Colonic mucosa (tissue), 4 donors: ENCODE measurements at regions not wholly inside any gene's neighbourhood (a gene's known extent, or its start where the extent isn't known, plus 50 kb on each side); places are given as distances from the start of the nearest gene placed in this dataset.

ENCODE experiments used
- DNase-seq: peaks from one replicate; pipeline ENCODE4 v3.0.0-alpha.2; 2020
- H3K27ac ChIP-seq: fragments of 200-600 bp; one replicate; pipeline ENCODE4 v1.8.0; 2021
- H3K27me3 ChIP-seq: fragments of 200-600 bp; one replicate; pipeline ENCODE4 v1.8.0; 2021
- H3K36me3 ChIP-seq: fragments of 200-600 bp; one replicate; pipeline ENCODE4 v1.8.0; 2021
- H3K4me1 ChIP-seq: fragments of 200-600 bp; one replicate; pipeline ENCODE4 v1.8.0; 2021; ENCODE audit warnings: mild to moderate bottlenecking
- H3K4me3 ChIP-seq: fragments of 200-600 bp; one replicate; pipeline ENCODE4 v1.8.0; 2021
- H3K9ac ChIP-seq, 2 donors: one replicate each; pipeline ENCODE4 v1.7.0; 2013; ENCODE audit warnings: control low read depth in 2 of 2, low read depth in 2 of 2, low read length in 2 of 2
- H3K9me3 ChIP-seq: fragments of 200-600 bp; one replicate; pipeline ENCODE4 v1.8.0; 2021
- CTCF ChIP-seq: fragments of 200-600 bp; IDR thresholded peaks from one replicate; pipeline ENCODE4 v1.8.0; 2022; ENCODE audit warnings: antibody characterized with exemption, mild to moderate bottlenecking
- intact Hi-C: fragments of 100-400 bp; cut with DNase I; formaldehyde crosslinking; loops from one replicate; pipeline ENCODE4 v1.14.1; 2022
- donor health status: healthy.
- donor health status: DM: no; HTN: no; CAD: no.
- donor health status: DM: no; HTN: no; CAD: no.

GRCh38 chr11:103584021-103584420 is 452.4 kb upstream of the DDI1 start:
- intact Hi-C loops, result no loop called here
- H3K9ac ChIP-seq, result no peak overlapping the region

GRCh38 chr11:103584720-103585119 is 451.7 kb upstream of the DDI1 start:
- Histone ChIP-seq H3K9me3 (no peaks in the 10 kb centered on the region), H3K27me3 (no peaks in the 10 kb centered on the region), H3K27ac (no peak overlapping the region), H3K4me1 (no peaks in the 10 kb centered on the region), H3K9ac (no peak overlapping the region), H3K36me3 (no peaks in the 10 kb centered on the region), H3K4me3 (no peak overlapping the region)
- no peak for DNase-seq
- no peak for TF ChIP-seq CTCF
- intact Hi-C loops, result no loop called here

More at GRCh38 chr11:103584021-103584420, 452.4 kb upstream of the DDI1 start:
- Histone ChIP-seq H3K27ac (no peak overlapping the region), H3K4me1 (no peaks in the 10 kb centered on the region), H3K36me3 (no peaks in the 10 kb centered on the region), H3K9me3 (no peaks in the 10 kb centered on the region), H3K4me3 (no peak overlapping the region), H3K27me3 (no peaks in the 10 kb centered on the region)
- no peak for DNase-seq
- TF ChIP-seq CTCF, result no peak

DNA sequence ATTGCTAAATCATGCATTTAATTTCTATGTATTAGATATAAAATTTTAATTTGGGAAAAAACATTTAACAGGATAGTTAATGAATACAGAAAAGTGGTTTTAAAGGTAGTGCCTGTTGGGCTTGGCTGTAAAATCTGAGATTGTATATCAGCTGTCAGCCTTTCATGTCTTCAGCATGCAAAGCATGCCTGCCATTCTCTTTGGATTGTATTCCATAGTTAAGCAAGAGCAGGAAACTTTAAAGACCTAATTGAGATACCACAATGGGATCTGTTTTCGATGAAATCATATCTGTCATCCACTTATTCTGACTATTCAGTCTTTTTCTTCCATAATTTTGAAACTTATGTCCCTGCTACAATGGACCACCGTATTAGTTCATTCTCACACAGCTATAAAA is 451.0 kb upstream of the DDI1 start:
- Histone ChIP-seq H3K9me3 (no peaks in the 10 kb centered on the region), H3K9ac (no peak overlapping the region), H3K4me3 (no peak overlapping the region), H3K4me1 (no peaks in the 10 kb centered on the region), H3K27me3 (no peaks in the 10 kb centered on the region), H3K27ac (no peak overlapping the region), H3K36me3 (no peaks in the 10 kb centered on the region)
- no peak for TF ChIP-seq CTCF
- no peak for DNase-seq
- intact Hi-C loops, result no loop called here

DNA sequence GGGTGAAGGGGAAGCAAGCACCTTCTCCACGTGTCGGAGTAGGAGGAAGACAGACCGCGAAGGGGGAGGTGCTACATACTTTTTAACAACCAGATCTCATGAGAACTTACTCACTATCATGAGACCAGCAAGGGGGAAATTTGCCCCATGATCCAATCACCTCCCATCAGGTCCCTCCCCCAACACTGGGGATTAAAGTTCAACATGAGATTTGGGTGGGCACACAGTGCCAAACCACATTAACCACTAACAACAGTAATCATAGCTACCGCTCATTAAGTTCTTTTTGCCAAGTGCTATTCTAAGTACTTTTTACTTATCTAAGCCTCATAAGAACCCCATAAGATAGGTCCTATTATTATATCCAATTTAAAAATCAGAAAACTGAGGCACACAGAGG is 450.5 kb upstream of the DDI1 start:
- Histone ChIP-seq H3K27me3 (no peaks in the 10 kb centered on the region), H3K9ac (no peak overlapping the region), H3K27ac (no peak overlapping the region), H3K4me3 (no peak overlapping the region), H3K4me1 (no peaks in the 10 kb centered on the region), H3K36me3 (no peaks in the 10 kb centered on the region), H3K9me3 (no peaks in the 10 kb centered on the region)
- TF ChIP-seq CTCF, result no peak
- DNase-seq, result no peak
- intact Hi-C loops, result no loop called here

DNA sequence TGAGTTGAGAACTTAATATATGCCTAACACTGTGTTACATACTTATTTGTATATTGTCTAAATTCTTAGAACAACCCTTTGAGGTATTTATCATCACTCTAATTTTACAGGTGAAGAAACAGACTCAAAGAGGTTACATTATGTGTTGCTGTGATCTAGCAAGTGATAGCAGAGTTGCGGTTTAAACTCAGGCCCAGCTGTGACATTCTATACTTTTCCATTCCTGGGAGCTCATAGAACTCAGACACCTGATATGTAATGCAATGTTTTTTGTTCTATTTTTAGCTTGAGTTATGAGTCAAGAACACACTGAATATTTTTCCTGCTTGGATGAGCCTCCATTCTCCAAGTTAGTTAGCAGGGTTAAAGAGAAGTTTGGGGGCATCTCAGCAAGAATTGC is 449.7 kb upstream of the DDI1 start:
- Histone ChIP-seq H3K9ac (no peak overlapping the region), H3K4me1 (no peaks in the 10 kb centered on the region), H3K27ac (no peak overlapping the region), H3K4me3 (no peak overlapping the region), H3K9me3 (no peaks in the 10 kb centered on the region), H3K36me3 (no peaks in the 10 kb centered on the region), H3K27me3 (no peaks in the 10 kb centered on the region)
- DNase-seq, result no peak
- intact Hi-C loops, result no loop called here
- TF ChIP-seq CTCF, result no peak
